Hepatic stellate cell (primary cell): ENCODE measurements at regions not wholly inside any gene's neighbourhood (a gene's known extent, or its start where the extent isn't known, plus 50 kb on each side); places are given as distances from the start of the nearest gene placed in this dataset.

Source experiments
- DNase-seq: peaks from one replicate; pipeline ENCODE4 v3.0.0; 2011; ENCODE audit warnings: low spot score

GRCh38 chr6:14783594-14783993 is 462.3 kb upstream of the JARID2 start:
- no peak for DNase-seq

DNA sequence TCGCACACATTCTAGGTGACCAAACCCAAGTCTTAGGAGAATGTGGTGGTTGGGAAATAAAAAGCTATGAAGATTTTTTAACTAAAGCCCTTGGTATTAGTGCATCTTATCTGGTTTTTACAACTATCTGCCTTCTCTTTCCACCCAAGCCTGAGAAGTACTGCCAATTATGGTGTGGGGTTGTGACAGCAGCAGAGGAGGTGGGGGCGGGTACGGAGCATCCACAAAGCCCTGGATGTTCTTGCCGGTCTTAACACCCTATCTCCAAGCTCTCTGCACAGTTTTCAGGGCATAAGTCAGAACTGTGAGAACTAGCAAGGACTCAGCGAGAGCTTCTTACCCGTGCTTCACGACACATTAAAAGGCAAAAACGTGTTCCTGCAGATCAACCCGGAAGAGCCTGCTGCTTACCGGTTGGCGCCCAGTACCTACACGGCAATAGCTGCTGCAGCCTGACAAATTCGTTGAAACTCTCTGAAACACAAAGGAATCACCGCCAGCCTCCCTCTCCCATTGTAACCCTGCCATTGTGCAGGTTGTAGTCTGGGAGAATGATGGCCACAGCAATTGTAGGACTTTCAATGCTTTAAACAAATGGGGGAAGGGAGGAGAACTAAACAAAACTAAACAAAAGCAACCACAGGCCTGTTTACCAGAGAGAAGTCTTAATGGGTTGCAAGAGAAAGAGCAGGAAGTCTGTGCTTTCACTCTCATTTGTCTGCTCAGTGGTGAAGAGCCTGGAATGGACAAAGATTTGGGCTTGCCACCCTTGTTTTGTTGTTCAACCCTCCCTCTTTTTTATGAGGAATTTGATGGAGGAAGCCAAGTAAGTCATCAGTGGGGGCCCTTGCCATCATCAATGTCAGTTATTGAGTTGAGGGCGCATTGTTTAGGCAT is 461.0 kb upstream of the JARID2 start:
- DNase-seq, result no peak

GRCh38 chr6:14785493-14785790 is 460.4 kb upstream of the JARID2 start:
- DNase-seq, result no peak

DNA sequence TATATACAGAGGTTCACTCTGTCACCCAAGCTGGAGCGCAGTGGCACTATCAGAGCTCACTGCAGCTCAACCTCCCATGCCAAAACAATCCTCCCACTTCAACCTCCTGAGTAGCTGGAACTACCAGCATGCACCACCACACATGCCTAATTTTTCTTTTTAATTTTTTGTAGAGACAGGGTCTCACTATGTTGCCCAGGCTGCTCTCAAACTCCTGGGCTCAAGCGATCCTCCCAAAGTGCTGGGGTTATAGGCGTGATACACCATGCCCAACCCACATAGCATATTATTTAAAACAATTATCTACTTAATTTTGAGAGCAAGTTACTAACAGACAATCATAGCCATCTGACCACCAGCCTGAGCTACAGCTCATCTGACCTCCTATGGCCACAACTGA is 459.9 kb upstream of the JARID2 start:
- DNase-seq, result no peak

GRCh38 chr6:14786455-14786854 is 459.4 kb upstream of the JARID2 start:
- no peak for DNase-seq

GRCh38 chr6:14787250-14787649 is 458.6 kb upstream of the JARID2 start:
- no peak for DNase-seq

DNA sequence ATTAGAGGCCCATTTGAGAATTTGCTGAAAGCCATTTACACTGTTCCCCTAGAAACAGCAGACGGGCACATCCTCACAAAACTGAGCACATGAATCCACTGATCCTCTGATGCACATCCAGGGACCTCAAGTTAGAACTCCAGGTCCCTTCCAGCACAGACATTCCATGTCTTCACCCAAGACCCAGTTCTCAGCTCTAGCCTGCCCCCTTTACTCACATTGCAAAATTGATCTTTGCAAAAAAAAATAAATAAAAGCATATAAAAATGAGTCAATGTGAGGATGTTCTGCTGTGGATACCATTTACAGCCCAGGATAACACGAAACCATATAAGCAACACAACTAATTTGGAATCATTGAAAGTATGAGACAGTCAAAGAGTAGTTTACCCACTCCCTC is 458.2 kb upstream of the JARID2 start:
- no peak for DNase-seq

DNA sequence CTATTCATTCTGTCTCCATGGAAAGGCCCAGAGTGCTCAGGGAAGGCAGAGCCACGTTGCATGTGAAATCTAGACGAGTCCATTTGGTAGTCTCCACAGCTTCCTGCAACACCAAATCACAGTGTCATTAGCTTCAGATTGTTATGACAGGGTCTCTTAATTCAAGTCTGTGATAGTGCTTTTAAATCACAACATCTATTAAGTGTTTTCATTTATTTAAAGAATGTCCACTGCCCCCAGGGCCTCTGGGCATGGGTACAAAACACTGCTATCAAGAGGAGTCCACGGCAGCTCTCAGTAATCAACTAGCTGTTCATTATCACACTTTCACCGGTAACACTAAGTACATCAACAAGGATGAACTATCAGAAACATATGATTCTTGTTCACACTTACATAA is 455.9 kb upstream of the JARID2 start:
- DNase-seq, result no peak

DNA sequence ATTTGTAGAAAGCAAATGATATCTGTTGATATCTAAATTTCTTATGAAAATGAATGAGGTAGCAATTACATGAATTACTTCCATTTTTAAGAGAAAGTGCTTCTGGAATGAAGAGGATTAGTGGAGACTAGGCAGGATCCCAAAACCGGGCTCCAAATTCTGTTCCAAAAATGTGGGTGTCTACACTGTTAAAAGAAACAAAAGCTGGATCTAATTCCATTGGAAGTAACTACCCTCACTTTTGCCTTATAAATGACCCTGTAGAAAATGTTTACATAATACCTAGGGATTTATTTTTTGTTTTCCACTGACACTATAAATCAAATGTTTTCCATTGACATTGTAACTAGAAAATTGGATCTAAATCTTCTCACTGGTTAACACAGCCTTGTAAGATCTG is 454.9 kb upstream of the JARID2 start:
- no peak for DNase-seq

DNA sequence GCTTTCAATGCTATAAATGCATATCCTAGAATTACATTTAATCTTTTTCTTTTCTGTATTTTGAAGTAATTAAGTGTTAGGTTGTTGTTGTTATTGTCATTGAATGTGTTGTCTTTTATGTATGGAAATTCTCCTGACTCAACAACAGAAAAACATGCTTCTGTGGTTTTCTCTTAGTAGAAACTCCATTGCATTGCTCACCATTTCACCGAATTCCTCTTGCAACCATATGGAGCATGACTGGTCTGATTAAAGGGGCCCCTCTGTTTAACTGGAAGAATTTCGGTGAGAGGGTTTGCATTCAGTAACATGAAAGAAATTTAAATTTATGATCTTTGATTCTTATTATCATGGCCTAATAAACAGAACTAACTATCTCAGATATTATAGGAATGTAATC is 454.3 kb upstream of the JARID2 start:
- DNase-seq, result no peak

- DNase-seq, result no peak
Observed at GRCh38 chr6:14792118-14792955, 453.5 kb upstream of the JARID2 start.

GRCh38 chr6:14795451-14795850 is 450.4 kb upstream of the JARID2 start:
- no peak for DNase-seq

DNA sequence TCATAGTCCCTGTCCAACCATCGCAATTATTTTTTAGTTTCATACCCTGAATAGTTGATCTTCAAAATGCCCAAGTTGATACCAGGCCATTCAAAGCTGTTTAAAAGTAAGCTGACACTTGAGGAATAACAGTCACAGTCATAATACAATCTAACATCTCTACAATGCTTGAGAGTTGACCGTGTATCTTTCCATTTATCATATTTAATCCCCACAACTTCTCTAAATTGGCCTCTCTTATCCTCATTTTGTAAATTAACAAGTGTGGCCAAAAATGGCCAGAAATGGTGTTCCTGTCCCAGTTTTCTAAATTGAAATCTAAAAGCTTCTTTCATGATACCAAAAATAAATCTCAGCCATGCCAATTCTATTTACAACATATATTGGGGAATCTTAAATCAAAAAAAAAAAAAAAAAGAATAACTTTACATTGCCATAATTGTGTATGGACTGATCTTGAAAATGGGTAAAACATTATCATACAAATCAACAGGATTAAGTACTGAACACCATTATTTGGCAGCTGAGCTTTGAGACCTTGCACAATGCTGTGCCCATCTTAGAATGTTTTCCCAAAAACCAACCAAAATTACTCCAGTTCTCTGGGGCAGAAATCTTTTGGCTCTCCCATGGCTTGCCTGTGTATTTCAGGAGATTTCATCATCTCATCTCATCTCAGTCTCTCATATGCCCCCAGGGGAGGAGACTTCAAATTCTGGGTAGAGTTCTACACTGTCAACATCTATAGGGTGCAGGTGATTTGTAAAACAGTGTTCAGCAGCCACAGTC is 448.7 kb upstream of the JARID2 start:
- no peak for DNase-seq

- DNase-seq, result no peak
Observed at GRCh38 chr6:14797875-14798593, 447.8 kb upstream of the JARID2 start.

GRCh38 chr6:14798594-14798982 is 447.3 kb upstream of the JARID2 start:
- no peak for DNase-seq

DNA sequence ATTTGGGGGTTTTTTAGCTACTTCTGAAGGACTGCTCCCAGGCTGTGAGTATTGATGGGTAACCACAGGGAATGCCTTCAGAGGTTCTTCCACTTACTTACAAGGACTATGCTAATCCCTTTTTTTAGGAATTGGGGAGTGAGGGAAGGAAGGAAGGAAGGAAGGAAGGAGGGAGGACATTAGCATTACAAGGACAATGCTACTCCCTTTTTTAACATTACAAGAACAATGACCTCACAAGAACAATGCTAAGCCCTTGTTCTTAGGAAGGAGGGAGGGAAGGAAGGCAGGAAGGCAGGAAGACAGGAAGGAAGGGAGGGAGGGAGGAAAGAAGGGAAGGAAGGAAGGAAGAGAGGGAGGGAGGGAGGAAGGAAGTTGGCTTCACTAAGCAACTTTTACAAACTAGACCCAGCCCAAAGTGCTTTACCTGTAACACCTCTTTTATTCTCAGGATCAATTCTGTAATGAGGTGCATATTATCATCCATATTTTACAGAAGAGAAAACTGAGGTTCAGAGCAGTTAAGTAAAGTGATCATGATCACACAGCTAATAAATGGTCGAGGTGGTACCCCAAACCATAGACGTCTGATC is 446.8 kb upstream of the JARID2 start:
- no peak for DNase-seq

DNA sequence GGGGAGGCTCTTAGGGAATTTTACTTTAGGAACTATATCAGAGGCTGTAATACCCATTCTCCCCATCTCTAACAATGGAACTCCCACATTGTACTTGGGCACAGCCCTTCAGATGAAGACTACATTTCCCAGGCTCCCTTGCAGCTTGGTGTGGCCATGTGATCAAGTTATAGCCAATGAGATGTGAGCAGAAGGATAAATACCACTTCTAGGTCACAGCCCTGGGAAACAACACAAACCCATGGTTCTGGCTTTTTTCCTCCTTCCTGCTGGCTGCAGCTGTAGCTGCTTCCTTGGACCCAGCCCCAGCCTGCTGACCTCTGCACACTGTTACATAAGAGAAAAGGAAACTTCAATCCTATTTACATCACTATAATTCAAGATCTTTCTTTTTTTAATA is 445.9 kb upstream of the JARID2 start:
- DNase-seq, result peak; percentile 56

GRCh38 chr6:14802514-14803160 is 443.2 kb upstream of the JARID2 start:
- DNase-seq, result no peak

- DNase-seq, result no peak
Observed at GRCh38 chr6:14804001-14804784, 441.7 kb upstream of the JARID2 start.

GRCh38 chr6:14804785-14805210 is 441.1 kb upstream of the JARID2 start:
- peak; percentile 83 for DNase-seq
